GM18505 (cell line): ENCODE measurements at regions not wholly inside any gene's neighbourhood (a gene's known extent, or its start where the extent isn't known, plus 50 kb on each side); places are given as distances from the start of the nearest gene placed in this dataset.
"Not testable (repeated sequence)": the region's sequence is repeated elsewhere in the genome, so short reads cannot be mapped to it uniquely, and the experiment has no call there.

ENCODE experiments used
- ATAC-seq: cut with Tn5 transposase; IDR thresholded peaks from one replicate; pipeline ENCODE4 v1.9.1; 2021; ENCODE audit not compliant: unreplicated experiment
- POLR2A ChIP-seq: IDR thresholded peaks from 4 replicates; pipeline ENCODE4 v1.6.1; 2011; ENCODE audit warnings: borderline replicate concordance; ENCODE audit not compliant: insufficient read depth, insufficient read length; ENCODE audit errors: extremely low read depth

DNA sequence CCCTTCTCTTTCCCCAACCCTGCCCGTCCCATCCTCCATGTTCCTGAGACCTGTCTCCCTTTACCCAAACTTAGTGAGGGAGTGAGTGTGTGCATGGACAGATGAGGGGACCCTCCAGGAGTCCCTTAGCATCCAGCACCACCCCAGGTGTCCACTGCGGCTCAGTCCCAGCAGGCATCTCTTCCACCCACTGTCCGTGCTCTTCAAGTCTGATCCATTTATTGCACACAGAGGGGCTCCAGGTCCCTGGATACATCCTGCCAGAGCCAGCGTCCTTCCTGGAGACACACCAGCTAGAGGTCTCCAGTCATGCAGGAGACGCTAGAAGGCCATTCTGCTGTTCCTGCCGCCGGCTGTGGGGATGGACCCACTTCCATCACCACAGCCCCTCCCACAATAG is 239.2 kb downstream of the ADGRD1 start:
- no peak for TF ChIP-seq POLR2A

DNA sequence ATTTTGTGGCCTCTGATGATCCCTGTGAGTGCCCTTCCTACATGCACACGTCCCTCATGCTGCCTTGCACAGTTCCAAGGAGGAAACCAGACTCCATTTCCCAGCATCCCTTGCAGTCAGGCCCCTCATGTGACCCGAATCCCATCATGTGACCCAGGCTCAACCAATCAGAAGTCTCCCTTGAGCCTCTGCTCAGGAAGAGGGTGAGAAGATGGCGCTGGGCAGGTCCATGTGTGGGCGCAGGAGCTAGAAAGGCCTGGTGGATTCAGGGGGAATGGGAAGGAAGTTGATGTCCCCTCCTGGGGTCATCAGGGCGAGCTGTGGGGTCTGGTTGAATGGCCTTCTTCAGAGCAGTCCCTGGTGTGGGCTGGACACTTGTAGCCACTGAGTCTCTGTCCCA is 240.5 kb downstream of the ADGRD1 start:
- no peak for ATAC-seq
- no peak for TF ChIP-seq POLR2A

More for the DNA sequence above, 239.2 kb downstream of the ADGRD1 start:
- no peak for ATAC-seq

DNA sequence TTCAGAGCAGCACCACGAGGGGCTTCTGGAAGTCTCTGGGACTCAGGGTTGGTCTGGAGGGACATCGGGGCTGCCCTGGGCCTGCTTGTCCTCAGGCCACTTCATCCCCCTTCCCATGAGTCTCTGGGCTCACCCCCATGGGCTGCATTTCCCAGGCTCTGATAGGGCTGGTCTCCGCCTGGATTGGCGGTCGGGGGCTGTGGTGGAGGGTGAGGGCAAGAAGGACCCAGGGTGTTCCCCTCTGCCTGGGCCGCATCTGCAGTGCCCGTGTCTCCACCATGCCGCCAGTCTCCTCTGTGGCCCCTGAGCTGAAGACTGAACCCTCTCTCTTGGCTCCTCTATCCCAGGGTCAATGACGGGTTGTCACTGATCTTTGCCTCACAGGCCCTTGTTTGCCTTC is 242.1 kb downstream of the ADGRD1 start:
- no peak for ATAC-seq
- TF ChIP-seq POLR2A = no peak

DNA sequence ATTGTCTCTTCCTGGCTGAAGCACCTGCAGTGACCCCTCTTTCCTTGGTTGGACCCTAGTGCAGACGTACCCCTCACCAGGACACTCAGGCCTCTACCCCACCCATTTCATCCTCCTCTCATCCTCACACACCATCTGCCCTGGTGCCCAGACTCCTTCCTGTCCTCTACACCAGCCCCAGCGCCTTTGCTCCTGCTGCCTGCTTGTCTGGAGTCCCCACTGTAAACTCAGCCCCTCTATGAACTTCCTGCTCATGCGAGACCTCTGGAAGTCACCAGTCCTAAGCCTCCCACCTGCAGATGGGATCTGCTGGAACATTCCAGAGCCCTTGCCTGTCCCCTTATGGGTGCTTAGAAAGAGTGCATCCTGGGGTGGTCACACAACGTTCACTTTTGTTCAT is 242.5 kb downstream of the ADGRD1 start:
- ATAC-seq = no peak
- TF ChIP-seq POLR2A = no peak

DNA sequence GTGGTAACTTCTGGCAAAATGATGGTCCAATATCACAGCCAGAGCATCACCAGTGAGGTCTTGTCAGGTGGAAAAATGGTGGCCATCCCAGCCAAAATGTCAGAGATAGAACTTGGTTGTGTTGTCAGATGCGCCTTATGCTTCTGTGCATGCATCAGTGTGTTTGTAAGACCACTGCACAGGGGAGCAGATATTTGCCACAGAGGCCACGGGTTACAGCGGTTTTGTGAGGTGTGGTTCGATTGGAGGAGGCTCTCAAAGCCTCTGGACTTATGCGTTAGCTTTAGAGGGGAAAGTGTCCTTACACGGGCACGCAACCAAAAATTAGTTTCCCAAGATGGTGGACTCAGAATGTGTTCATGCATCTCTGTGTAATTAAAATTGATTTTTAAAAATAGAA is 243.8 kb downstream of the ADGRD1 start:
- no peak for ATAC-seq
- no peak for TF ChIP-seq POLR2A

DNA sequence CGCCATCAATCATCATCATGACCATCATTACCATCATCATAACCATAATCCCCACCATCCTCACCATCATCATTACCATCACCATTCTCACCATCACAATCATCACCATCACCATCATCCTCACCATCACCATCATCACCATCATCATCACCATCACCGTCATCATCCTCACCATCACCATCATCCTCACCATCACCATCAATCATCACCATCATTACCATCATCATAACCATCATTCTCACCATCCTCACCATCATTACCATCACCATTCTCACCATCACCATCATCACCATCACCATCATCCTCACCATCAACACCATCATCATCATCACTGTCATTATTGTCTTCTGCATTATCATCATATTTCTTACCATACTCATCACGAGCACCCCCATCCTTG is 245.5 kb downstream of the ADGRD1 start:
- TF ChIP-seq POLR2A = no peak
- ATAC-seq = no peak

DNA sequence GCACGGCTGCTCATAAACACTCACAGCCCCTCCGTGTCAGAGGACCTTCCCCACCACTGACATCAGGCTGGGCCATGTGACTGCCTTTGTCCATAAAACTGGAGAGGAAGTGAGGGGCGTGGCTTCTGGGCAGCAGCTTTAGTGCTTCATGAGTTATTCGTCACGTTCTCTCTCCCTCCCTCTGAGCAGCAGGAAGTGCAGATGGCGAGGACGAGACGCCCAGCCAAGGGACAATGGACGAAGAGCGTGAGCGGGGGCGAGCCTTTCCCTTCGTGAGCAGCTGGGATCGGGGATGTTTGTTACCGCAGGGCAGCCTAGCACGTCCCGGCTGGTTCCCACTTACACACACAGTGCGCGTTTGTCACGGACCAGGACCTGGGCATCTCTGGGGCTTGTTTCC is 248.2 kb downstream of the ADGRD1 start:
- ATAC-seq = not testable (repeated sequence)

DNA sequence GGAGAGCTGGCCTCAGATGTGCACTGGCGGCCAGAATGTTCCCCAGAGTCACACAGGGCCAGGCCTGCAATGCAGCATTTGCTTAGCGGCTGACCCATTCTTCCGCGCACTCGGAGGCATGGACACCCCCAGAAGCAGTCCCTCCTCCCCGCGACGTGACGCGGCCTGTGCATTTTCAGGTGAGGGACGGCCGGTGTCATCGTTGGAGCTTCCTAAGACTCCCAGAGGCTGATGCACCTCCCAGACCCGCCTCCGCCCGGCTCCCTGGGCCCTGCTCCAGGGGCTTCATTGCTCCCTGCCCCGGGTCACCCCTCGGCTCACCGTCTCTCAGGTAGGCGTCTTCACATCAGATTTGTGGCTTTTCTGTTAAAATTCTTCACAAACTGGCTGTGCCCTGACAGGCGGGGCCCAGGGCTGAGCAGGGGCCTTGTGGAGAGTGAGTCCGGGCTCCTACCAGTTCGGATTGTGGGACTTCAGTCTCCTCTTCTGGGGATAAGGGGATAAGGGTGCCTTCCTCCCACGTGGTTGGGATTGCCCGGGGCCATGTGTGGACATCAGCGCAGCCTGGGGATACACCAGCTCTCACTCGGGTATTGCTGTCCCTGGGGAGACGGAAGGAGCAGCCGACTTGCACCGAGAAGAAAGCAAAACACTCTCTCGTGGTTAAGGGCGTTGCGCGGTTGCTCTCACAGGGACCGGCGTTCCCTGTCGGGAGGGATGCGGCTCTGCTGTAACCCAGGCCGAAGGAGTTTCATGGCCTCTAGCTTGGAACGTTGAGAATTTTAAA is 249.1 kb downstream of the ADGRD1 start:
- ATAC-seq = no peak
- no peak for TF ChIP-seq POLR2A

DNA sequence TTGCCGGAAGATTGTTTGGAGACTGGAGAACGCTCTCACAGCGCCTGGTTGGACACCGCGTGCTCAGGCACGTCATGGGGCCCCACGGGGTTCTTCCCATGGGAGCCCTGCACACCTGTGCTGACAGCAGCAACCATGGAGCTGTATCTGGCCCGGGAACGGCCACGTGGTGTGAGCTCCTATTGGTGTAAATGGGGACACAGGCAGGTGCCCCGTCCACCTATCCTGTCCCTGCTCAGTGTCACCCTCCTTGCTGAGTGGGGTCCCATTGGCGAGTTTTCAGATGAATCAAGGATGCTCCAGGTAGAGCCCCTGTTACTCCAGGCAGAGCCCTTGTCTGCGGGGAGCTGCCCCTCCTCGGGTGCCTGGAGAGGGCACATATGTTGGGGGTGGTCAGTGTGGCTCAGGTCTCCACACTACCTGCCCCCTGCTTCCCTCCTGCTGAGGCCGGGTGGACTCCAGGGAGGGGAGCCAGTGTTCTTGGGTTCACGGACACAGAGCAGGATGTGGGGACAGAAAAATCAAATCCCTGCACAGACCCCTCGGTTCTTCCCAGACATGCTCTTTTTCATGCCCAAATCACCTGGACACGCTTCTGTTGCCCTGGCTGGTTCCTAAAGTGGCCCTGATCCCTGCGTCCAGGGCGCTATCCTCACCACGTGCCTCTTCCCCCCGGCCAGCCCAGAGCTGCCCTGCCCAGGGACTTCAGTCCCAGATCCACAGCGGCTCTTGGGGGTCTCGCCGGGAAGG is 250.1 kb downstream of the ADGRD1 start:
- TF ChIP-seq POLR2A = no peak
- ATAC-seq = no peak

DNA sequence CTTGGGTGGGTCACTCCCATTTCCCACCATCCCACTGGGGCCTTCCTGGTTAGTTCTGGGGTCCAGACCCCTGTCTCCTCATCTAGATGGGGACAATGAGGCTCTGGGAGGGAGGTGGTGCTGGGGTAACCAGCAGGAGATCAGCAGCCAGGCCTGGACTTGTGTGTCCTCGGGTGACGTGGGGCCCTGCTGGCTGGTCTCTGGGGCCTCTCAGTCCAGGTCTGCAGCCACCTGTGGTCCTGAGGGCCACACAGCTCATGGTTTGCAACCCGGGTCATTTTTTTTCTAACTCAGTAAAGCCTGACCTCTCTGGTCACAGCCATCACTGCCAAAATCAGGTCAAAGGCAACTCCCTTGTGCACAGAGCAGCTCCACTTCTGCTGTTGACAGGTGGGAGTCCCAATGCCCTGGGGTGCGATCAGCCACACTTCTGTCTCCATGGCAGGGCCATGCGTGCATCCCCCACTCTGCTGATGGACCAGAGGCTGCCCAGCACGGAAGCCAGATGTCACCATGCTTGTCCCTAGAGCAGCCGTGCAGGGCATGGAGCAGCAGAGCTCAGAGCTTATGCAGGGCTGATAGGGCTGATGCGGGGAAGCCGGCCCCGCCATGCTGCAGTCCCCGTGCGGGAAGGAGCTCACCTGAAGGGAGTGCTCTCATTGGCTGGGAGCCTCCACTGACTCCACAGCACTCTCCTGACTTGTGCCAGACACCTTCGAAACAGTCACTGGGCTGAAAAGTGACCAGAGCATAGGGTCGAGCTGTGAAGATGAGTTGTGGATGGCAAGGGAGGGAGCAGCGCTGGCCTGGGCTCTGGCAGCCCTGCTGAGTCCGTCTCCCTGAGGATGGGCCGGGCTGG is 250.9 kb downstream of the ADGRD1 start:
- TF ChIP-seq POLR2A = no peak
- ATAC-seq = no peak

DNA sequence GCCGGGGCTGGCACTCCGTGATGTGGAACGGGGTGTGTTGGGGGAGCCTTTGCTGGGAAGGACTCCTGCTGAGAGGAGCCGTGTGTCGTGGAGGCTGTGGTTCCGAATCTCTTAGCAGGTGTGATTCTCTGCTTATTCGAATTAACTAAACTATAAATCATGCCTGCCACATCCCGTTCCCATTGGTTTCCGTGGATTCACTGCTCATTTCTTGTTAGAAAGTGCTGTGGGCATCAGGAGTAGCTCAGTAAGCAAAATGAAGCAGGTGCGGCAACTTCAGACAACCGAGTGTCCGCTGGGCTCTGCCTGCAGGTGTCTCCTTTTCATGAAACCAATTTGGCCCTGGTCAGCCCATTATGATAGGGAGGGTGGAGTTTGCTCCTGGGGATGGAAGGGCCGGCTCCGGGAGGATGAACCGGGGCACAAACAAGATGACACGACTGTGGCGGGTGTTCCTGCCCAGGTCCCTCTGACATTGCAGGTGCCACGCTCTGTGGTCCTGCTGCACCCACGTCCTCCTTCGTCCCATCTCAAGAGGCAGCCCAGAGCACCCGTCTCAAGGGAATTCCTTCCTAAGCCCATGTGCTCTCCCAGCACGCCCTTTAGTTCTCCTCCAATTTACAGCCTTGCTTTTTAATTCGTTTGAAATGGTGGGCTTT is 251.7 kb downstream of the ADGRD1 start:
- ATAC-seq = not testable (repeated sequence)

DNA sequence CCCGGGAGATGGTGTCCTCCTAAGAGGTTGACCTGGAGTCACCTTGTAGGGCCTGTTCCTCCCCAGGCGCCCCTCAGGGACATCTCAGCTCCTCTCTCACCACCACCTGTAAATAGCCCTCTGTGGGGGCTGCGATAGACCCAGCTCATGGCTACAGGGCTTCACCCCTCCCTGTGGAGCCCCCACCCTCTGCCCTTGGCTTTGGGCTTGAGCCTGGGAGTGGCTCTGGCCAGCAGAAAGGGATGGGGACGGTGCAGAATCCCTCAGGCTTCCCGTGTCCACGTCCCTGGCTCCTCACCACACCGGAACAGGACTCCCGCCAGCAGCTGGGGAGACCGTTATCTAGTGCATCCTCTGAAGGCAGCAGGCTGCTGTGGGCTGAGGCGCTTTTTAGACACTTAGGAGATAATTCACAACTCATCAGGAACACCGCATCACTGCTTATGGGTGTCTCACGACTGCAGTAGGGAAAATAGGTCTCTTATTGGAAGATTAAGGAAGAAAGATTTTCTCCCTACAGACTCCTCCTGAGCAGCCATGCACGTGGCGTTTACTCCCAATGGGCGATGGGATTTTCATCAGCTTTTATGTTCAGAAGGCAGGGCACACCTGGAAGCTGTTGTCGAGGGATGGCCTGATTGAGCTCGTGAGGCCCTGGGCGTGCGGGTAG is 253.1 kb downstream of the ADGRD1 start:
- not testable (repeated sequence) for ATAC-seq

DNA sequence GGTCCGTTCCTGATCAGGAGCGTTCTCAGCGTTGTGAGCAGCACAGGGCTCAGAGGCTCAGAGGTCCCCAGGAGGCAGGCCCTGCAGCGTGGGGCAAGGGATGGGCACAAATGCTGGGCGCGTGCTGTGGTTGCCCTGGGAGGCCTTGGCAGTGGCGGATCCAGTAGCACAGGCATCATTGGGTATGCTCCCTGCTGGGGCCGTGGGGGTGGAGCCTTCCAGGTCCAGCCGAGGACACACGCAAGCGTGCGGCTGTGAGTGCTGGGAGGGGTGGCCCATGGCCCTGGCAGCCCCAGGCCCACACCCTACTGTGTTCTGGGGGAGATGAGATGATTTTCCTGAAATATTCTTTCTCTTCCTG is 253.6 kb downstream of the ADGRD1 start:
- not testable (repeated sequence) for ATAC-seq

DNA sequence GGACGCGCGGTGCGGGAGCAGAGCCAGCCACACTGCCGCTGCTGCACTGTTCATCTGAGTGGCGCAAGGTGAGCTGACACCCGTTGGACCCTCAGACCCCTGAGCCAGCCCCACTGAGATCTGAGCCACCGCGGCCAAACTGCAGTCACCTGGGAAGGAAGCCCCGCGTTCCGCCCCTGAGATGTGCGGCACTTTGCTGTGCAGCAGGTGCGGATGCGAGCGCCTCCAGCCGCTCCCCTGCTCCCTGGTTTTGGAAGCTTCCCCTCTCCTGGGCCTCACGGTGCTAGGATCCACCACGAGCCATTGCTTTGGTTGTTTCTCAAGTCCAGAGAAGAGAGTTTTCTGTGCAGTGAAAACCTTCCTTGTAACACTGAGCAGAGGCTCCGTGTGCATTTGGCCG is 254.1 kb downstream of the ADGRD1 start:
- ATAC-seq = not testable (repeated sequence)
